ENCODE measurements at regions not wholly inside any gene's neighbourhood (a gene's known extent, or its start where the extent isn't known, plus 50 kb on each side); places are given as distances from the start of the nearest gene placed in this dataset.
"Not testable (repeated sequence)": the region's sequence is repeated elsewhere in the genome, so short reads cannot be mapped to it uniquely, and the experiment has no call there.

GRCh38 chr5:53268241-53268640 lies 158.7 kb upstream of the MOCS2 start:
- DNase-seq (ENCODE audit: low read depth), result not testable (repeated sequence)

- no peak for DNase-seq (ENCODE audit: low read depth)
Measured at GRCh38 chr5:53275666-53276065, 166.1 kb upstream of the MOCS2 start.

GRCh38 chr5:53276825-53277224 lies 167.3 kb upstream of the MOCS2 start:
- peak; percentile 93 for DNase-seq (ENCODE audit: low read depth)

GRCh38 chr5:53277491-53277890 lies 167.9 kb upstream of the MOCS2 start:
- no peak for DNase-seq (ENCODE audit: low read depth)

- no peak for DNase-seq (ENCODE audit: low read depth)
Measured at GRCh38 chr5:53287573-53287972, 178.0 kb upstream of the MOCS2 start.

- DNase-seq (ENCODE audit: low read depth), result peak; percentile 63
Measured at GRCh38 chr5:53288511-53288910, 179.0 kb upstream of the MOCS2 start.

GRCh38 chr5:53291047-53291446 lies 181.5 kb upstream of the MOCS2 start:
- DNase-seq (ENCODE audit: low read depth), result no peak

GRCh38 chr5:53291528-53291927 lies 182.0 kb upstream of the MOCS2 start:
- DNase-seq (ENCODE audit: low read depth), result peak; percentile 33

GRCh38 chr5:53298841-53299240 lies 181.6 kb upstream of the FST start:
- peak; percentile 36 for DNase-seq (ENCODE audit: low read depth)

GRCh38 chr5:53302529-53302928 lies 177.9 kb upstream of the FST start:
- peak; percentile 25 for DNase-seq (ENCODE audit: low read depth)

- peak; percentile 91 for DNase-seq (ENCODE audit: low read depth)
Measured at GRCh38 chr5:53303105-53303504, 177.3 kb upstream of the FST start.

GRCh38 chr5:53305316-53305715 lies 175.1 kb upstream of the FST start:
- not testable (repeated sequence) for DNase-seq (ENCODE audit: low read depth)

GRCh38 chr5:53309653-53310052 lies 170.8 kb upstream of the FST start:
- no peak for DNase-seq (ENCODE audit: low read depth)

GRCh38 chr5:53311681-53312080 lies 168.7 kb upstream of the FST start:
- no peak for DNase-seq (ENCODE audit: low read depth)

GRCh38 chr5:53313145-53313544 lies 167.3 kb upstream of the FST start:
- no peak for DNase-seq (ENCODE audit: low read depth)

- DNase-seq (ENCODE audit: low read depth), result no peak
Measured at GRCh38 chr5:53318303-53318702, 162.1 kb upstream of the FST start.

GRCh38 chr5:53319315-53319714 lies 161.1 kb upstream of the FST start:
- DNase-seq (ENCODE audit: low read depth), result no peak

GRCh38 chr5:53321073-53321472 lies 159.4 kb upstream of the FST start:
- DNase-seq (ENCODE audit: low read depth), result no peak

GRCh38 chr5:53321721-53322120 lies 158.7 kb upstream of the FST start:
- no peak for DNase-seq (ENCODE audit: low read depth)

- no peak for DNase-seq (ENCODE audit: low read depth)
Measured at GRCh38 chr5:53322257-53322656, 158.2 kb upstream of the FST start.

GRCh38 chr5:53323511-53323910 lies 156.9 kb upstream of the FST start:
- no peak for DNase-seq (ENCODE audit: low read depth)

GRCh38 chr5:53323943-53324642 lies 156.3 kb upstream of the FST start:
- peak; percentile 70 for DNase-seq (ENCODE audit: low read depth)

GRCh38 chr5:53326424-53327153 lies 153.8 kb upstream of the FST start:
- DNase-seq (ENCODE audit: low read depth), result peak; percentile 56

Measured in LHCN-M2 (cell line).